Prostate gland (tissue), 2 donors: ENCODE measurements at regions not wholly inside any gene's neighbourhood (a gene's known extent, or its start where the extent isn't known, plus 50 kb on each side); places are given as distances from the start of the nearest gene placed in this dataset.

Experiments
- DNase-seq: peaks from one replicate; pipeline ENCODE4 v3.0.0-alpha.2; 2019; ENCODE audit warnings: low spot score
- H3K27ac ChIP-seq, 2 donors: fragments of 200-600 bp; sonication (generic); 2 replicates each; pipeline ENCODE4 v1.5.1; 2017 to 2019
- H3K27me3 ChIP-seq: fragments of 200-600 bp; sonication (generic); replicated peaks from 2 replicates; pipeline ENCODE4 v1.5.1; 2019; ENCODE audit not compliant: insufficient read depth
- H3K36me3 ChIP-seq, 2 donors: fragments of 200-600 bp; sonication (generic); 1 replicate in 1 of 2; 2 replicates in 1 of 2; pipeline versions ENCODE4 v1.5.1 to v1.8.1; 2017 to 2019
- H3K4me1 ChIP-seq: fragments of 200-600 bp; sonication (generic); replicated peaks from 2 replicates; pipeline ENCODE4 v1.5.1; 2019
- H3K4me3 ChIP-seq, 2 donors: fragments of 200-600 bp; sonication (generic); 2 replicates each; pipeline ENCODE4 v1.5.1; 2017 to 2019
- H3K9me3 ChIP-seq: fragments of 200-600 bp; sonication (generic); 2 replicates; pipeline ENCODE4 v1.5.1; 2017
- CTCF ChIP-seq, 4 experiments: fragments of 200-600 bp in 2 of 4; fragments of 450-650 bp in 2 of 4; sonication (generic) in 2 of 4; IDR thresholded peaks; 1 replicate in 3 of 4; 2 replicates in 1 of 4; pipeline ENCODE4 v1.5.1; 2016 to 2019; ENCODE audit warnings: antibody characterized with exemption in 4 of 4, mild to moderate bottlenecking in 2 of 4, moderate library complexity in 2 of 4
- POLR2A ChIP-seq: fragments of 450-650 bp; IDR thresholded peaks from one replicate; pipeline ENCODE4 v1.6.1; 2016; ENCODE audit warnings: antibody characterized with exemption, mild to moderate bottlenecking
- POLR2AphosphoS5 ChIP-seq: sonication (generic); formaldehyde crosslinking; IDR thresholded peaks from one replicate; pipeline ENCODE4 v1.6.1; 2017; ENCODE audit warnings: antibody characterized with exemption
- WGBS: methylation state at CpG from one replicate; pipeline ENCODE4 v1.1.5; 2018; 5-methylcytosine and 5-hydroxymethylcytosine counted together
- intact Hi-C: fragments of 100-400 bp; cut with DNase I; formaldehyde crosslinking; loops from one replicate; pipeline ENCODE4 v1.14.2; 2022

GRCh38 chr17:65470783-65471182, 90.7 kb downstream of the AXIN2 start:
- no peaks in the 10 kb centered on the region for H3K4me1 ChIP-seq
- no peak overlapping the region for H3K4me3 ChIP-seq
- no peaks in the 10 kb centered on the region for H3K36me3 ChIP-seq
- intact Hi-C loops: no loop called here
- no peak overlapping the region for H3K27ac ChIP-seq
- no peak for TF ChIP-seq CTCF (IDR thresholded peaks at IDR 0.05)
- H3K27me3 ChIP-seq: no peaks in the 10 kb centered on the region
- WGBS: 58% methylated on average over 4 of the region's 4 CpGs
- no peak for DNase-seq
- no peaks in the 10 kb centered on the region for H3K9me3 ChIP-seq

- no peak for TF ChIP-seq CTCF (IDR thresholded peaks at IDR 0.05)
- TF ChIP-seq POLR2A: no peak
- no peak for TF ChIP-seq POLR2AphosphoS5
- H3K9me3 ChIP-seq: no peaks in the 10 kb centered on the region
- no peaks in the 10 kb centered on the region for H3K36me3 ChIP-seq
- no peaks in the 10 kb centered on the region for H3K4me1 ChIP-seq
- intact Hi-C loops: loop anchor here (5.0 kb wide), 1 partner anchor 49 kb away; no protein-coding TSS in a partner anchor
- 98% methylated on average over 5 of the region's 5 CpGs for WGBS
- no peak overlapping the region for H3K27ac ChIP-seq
- DNase-seq: no peak
- no peak overlapping the region for H3K4me3 ChIP-seq
- H3K27me3 ChIP-seq: no peaks in the 10 kb centered on the region
These were observed 93.1 kb downstream of the AXIN2 start for GRCh38 chr17:65468321-65468720.

GRCh38 chr17:65467156-65467555, 94.3 kb downstream of the AXIN2 start:
- no peak for DNase-seq
- H3K4me3 ChIP-seq: no peak overlapping the region
- no peaks in the 10 kb centered on the region for H3K9me3 ChIP-seq
- 93% methylated on average over 5 of the region's 5 CpGs for WGBS
- no peak overlapping the region for H3K27ac ChIP-seq
- H3K36me3 ChIP-seq: no peaks in the 10 kb centered on the region
- intact Hi-C loops: loop anchor here (5.0 kb wide), 1 partner anchor 50 kb away; no protein-coding TSS in a partner anchor
- no peaks in the 10 kb centered on the region for H3K4me1 ChIP-seq
- H3K27me3 ChIP-seq: no peaks in the 10 kb centered on the region
- TF ChIP-seq POLR2AphosphoS5 (no peak), CTCF (IDR thresholded peaks at IDR 0.05) (no peak), POLR2A (no peak)

GRCh38 chr17:65466547-65466946, 94.9 kb downstream of the AXIN2 start:
- Histone ChIP-seq H3K4me3 (no peak overlapping the region), H3K4me1 (no peaks in the 10 kb centered on the region), H3K27ac (no peak overlapping the region), H3K27me3 (no peaks in the 10 kb centered on the region), H3K9me3 (no peaks in the 10 kb centered on the region), H3K36me3 (no peaks in the 10 kb centered on the region)
- TF ChIP-seq CTCF (IDR thresholded peaks at IDR 0.05) (no peak), POLR2AphosphoS5 (no peak), POLR2A (no peak)
- intact Hi-C loops: loop anchor here (5.0 kb wide), 1 partner anchor 51 kb away; no protein-coding TSS in a partner anchor
- no peak for DNase-seq
- 91% methylated on average over 6 of the region's 6 CpGs for WGBS

- Histone ChIP-seq H3K9me3 (no peaks in the 10 kb centered on the region), H3K27ac (no peak overlapping the region), H3K4me3 (no peak overlapping the region), H3K36me3 (no peaks in the 10 kb centered on the region), H3K4me1 (no peaks in the 10 kb centered on the region), H3K27me3 (no peaks in the 10 kb centered on the region)
- 56% methylated on average over 9 of the region's 9 CpGs for WGBS
- TF ChIP-seq CTCF (IDR thresholded peaks at IDR 0.05) (no peak), POLR2A (no peak), POLR2AphosphoS5 (peak; percentile 62)
- DNase-seq: peak; percentile 13
- intact Hi-C loops: loop anchor here (2.0 kb wide), 1 partner anchor 94 kb away; no protein-coding TSS in a partner anchor
These were observed 98.2 kb downstream of the AXIN2 start for GRCh38 chr17:65463242-65463641.
